SIG-M5 (cell line): ENCODE measurements at regions not wholly inside any gene's neighbourhood (a gene's known extent, or its start where the extent isn't known, plus 50 kb on each side); places are given as distances from the start of the nearest gene placed in this dataset.
A peak's percentile ranks its signal among the peaks of the same experiment; 100 is the strongest.

Experiments
- DNase-seq: peaks from one replicate; lab custom pipeline; 2025; lab: John Stamatoyannopoulos, UW

DNA sequence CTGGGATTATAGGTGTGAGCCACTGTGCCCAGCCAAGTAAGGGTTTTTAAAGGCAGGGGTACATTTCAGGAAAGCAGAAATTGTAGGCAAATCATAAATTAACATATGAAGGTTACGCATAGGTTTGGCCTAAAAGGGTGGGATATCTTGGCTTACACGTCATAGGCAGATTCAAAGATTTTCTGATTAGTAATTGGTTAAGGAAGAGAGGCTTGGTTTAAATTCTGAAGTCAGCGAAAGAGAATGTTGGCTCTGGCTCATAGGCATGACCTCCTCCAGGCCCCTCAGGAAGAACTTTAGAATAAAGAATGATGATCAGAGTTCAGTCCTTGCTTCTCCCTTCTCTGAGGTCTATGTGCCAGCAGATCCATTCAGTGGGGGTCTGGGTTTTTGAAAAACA is 124.8 kb upstream of the RBBP6 start:
- DNase-seq: no peak

DNA sequence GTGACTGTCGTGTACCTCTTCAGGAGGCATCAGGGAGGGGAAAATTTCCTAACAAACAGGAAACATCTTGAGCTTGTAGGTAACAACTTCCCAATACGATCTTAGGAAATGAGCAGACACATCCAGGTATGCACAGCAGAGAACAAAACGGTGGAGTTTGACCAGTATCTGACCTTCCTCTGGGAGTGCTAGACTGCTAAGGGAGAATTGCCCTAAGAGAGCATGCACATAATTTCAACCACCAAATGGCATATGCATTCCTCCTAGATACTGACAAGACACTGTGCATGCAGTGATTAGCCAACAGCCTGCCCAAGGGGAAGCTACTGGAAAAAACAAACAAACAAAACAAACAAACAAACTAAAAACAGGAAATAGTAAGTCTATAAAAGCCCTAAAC is 120.6 kb upstream of the RBBP6 start:
- DNase-seq: no peak

DNA sequence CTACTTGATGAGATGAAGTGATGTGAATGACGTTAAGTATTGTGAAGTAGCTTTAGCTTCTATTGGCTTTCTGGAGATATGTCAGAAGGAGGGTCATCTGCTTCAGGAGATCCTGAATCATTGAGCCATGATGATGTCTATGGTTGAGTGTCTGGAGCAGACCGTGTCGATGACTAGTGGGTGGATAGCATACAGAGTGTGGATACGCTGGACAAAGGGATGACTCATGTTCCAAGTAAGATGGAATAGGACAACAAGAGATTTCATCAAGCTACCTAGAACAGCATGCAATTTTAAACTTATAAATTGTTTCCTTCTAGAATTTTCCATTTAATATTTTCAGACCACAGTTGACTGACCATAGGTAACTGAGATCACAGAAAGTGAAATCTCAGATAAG is 116.1 kb upstream of the RBBP6 start:
- no peak for DNase-seq

DNA sequence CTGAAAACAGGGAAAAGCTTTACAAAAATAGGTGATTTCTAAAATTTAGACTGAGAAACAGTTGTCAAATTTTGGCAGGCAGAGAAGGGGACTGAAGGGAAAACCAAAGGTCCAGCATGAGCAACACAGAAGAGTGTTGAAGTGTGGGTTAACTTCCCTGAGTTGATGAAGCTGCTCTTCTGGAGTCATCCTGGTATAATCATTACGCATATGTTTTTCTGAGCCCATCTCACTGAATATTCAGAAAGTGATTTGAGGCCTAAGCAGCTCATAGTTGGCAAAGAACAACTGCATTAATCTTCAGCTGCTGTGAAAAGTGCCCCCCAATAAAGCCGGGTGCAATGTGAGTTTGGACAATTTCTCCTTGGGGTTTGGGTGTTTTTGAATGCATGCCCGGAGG is 115.0 kb upstream of the RBBP6 start:
- no peak for DNase-seq

DNA sequence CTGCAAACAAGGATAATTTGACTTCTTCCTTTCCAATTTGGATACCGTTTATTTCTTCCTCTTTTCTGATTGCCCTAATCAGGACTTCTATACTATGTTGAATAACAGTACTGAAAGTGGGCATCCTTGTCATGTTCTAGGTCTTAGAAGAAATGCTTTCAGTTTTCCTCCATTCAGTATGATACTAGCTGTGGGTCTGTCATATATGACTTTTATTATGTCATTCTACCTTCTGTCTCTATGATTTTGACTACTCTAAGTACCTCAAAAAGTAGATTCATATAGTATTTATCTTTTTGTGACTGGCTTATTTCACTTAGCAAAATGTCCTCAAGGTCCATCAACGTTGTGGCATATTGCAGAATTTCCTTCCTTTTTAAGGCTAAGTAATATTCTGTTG is 111.5 kb upstream of the RBBP6 start:
- DNase-seq: no peak

DNA sequence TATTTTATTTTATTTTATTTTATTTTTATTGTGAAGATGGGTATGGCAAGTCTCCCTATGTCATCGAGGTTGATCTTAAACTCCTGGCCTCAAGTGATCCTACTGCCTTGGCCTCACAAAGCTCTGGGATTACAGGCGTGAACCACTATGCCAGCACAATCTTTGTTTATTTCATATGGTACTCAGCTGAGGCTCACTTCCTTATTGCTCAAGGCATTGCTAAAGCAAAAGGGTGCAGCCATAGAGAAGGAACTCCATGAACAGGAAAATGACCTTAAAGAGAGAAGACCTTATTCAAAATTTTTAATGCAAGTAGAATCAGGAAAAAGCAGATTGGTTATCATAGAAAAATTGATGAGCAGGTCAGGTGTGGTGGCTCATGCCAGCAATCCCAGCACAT is 110.6 kb upstream of the RBBP6 start:
- no peak for DNase-seq

DNA sequence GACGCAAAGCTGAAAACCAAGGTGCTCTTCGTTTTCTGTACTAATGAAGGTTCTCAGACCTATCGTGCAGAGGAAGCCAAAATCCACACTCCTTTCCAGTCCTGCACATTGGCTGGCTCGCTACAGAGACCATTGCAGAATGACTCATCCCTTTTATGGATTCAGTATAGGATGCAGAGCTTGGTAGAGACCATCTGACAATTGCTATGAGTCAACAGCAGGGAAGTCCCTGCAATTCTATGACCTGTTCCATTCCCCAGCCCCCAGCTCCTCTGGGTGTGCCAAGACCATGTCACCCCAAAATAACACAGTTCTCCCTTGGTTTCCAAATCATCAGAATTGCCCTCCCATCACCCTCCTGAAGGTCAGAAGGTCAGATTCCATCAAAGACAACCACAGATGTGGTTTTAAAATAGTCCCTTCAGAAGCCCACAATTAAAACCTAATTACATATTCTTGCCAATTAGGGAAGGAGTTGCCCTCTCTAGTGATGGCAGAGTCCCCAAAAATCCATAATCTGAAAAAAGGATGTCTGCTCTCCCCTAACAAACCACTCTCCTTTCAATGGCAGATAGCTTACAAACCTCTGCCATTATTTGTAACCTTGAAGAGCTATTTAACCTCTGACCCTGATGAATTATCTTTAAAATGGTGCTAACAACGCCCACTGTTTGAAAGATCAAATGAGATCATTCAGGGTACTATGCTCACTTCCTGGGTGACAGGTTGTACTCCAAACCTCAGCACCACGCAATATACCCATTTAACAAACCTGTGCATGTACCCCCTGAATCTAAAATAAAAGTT is 108.2 kb upstream of the RBBP6 start:
- no peak for DNase-seq

DNA sequence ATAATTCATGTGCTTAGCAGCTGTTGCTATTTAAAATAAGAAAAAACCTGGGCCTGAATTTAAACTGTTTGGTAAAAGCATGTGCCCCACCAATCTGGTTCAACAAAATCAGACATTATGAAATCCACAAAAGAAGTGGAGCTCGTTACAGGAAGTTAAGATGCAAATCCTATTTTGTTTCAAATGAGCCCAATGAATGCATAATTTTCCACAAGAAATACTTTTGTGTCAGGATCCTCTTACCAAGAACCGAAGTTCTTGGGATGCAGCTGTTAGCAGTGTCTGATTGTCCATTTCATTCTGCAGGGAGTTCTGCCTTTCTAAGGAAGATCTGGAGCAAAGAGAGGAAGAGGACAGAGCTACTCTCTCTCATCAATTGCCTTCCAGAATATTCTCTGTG is 105.7 kb upstream of the RBBP6 start:
- no peak for DNase-seq

DNA sequence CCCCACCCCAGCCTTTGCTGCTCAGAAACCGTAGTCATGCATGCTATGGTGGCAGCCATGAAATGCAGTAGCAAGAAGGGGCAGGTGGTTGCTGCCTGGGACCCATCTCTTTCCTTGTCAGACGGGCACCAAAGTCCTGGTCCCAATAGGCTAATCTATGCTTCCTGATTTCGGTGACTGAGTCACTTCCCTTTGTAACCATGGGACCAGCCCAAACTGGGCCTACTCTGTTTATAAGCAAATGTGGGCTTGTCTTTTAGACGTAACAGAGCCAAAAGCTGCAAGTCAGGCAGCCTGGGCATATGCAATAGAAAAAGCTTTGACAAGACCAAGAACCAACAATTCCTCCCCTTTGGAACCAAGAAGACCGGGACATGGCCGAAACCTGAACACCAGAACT is 99.1 kb upstream of the RBBP6 start:
- peak; percentile 7 for DNase-seq

DNA sequence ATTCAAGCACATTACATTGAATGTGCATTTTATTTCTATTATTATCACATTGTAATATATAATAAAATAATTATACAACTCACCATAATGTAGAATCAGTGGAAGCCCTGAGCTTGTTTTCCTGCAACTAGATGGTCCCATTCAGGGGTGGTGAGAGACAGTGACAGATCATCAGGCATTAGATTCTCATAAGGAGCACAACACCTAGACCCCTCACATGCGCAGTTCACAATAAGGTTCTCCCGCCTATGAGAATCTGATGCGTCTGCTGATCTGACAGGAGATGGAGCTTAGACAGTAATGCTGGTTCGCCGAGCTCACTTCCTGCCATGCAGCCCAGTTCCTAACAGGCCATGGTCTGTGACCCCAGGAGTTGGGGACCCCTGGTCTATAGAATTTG is 96.7 kb upstream of the RBBP6 start:
- DNase-seq: no peak

DNA sequence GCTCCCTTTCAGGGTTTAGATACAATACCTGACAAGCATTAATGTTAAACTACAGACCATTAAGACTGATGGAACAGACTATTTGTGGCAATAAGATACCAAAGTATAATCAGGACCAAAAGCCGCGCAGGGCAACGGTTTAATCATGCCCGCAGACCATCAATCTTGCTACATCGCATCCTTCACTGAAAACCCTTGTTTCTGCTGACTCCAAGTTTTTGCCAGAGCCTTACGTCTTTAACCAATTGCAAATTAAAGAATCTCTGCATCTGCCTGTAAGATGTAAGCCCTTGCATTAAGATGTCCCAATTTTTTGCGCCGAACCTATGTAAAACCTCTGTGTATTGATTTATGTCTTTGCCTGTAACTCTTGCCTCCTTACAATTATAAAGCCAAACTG is 94.2 kb upstream of the RBBP6 start:
- no peak for DNase-seq

DNA sequence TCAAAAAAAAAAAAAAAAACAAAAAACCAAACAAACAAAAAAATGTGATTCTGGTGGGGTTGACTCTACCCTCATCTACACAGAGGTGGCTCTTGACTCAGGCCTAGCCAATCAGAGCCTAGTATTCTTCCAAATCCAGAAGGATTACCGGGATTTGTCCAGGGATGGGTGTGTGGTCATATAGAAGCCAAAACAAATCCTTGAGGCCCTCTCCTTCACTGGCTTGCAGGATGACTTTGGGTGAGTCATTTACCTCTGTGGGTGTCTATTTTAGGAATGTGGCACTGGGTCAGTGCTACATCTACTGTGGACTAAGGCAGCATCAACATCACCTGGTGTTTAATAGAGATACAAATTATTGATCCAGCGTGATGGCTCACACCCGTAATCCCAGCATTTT is 93.2 kb upstream of the RBBP6 start:
- DNase-seq: no peak

DNA sequence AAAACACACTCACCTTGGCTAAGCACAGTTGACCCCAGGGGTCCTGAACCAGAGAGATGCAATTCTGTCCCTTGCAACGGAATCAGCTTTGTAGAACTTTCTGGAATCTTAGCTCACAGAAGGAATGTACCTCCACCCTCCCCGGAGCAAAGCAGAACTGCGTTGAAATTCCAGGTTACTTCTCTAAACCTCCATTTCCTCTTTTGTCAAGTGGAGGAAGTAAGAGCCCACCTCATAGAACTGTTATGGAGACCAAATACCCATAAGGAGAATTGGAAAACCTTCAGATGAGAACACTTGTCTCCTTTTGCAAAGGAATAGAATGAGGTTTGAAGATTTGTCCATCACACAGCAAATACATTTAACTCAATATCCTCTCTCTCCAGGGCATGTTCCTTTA is 86.6 kb upstream of the RBBP6 start:
- no peak for DNase-seq

DNA sequence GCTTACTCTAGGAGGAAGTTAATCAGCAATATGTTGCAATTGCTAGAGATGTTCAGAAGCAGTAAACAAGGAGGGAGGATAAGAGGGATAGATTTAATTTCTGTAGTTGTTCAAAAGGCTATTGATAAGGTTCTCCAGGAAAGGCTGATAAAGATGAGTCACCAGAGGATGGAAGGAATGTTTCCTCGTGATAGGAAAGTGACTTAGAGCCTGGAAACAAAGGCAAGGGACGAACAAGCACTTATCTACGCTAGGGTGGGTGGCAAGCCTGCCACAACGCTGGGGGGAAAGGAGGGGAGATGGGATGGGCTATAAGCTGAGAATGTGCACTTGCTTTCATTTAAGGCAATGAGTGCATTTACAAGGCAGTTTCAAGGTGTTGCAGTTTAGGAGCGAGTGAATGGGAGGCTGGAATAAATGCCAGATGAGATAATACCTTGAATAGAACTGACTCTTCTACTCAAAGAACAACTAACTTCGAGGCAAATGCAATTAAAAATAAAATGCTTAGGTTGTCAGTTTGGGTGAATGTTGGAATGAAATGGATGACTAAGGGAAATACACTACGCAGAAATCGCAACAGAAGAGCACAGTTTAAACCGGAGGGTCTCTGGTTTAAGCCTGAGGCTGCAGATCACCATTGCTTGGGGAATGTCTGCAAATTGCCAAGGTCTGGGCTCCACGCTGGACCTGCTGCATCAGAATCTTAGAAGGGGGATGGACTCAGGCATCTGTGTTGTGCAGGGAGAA is 76.0 kb upstream of the RBBP6 start:
- no peak for DNase-seq

DNA sequence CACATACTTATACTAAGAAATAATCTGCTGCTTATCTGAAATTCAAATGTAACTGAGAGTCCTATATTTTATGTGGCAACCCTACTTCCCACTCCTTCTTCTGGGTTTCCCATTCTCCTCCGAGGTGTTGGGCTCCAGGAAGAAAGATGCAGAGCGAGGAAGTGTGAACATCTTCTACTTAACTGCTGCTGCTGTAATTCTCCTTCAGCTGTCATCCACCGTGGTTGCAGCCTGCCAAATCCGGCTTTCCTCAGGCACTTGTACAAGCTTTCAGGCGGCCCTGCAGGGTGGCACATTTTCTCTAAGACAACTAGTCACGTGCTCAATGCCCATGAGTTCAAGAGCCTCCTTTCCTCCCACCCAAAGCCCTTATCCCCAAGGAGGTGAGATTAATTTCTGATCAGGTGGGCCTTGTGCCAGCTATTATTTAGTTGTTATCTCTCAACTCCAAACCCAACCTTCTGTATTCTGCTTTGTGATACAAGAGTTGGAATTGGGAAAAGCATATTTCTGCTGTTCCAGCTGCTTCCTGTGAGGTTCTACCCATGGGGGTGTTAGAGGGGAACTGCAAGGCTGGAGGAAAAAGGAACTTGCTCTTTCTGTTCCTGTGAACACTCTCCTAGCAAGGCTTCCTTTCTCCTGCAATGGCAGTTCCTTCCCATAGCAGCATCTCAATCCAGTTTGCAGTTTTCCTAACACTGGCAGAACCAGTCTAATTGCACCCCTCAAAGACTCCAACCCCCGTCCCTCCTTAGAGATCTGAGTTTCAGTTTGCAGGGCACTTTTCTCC is 67.6 kb upstream of the RBBP6 start:
- DNase-seq: no peak

DNA sequence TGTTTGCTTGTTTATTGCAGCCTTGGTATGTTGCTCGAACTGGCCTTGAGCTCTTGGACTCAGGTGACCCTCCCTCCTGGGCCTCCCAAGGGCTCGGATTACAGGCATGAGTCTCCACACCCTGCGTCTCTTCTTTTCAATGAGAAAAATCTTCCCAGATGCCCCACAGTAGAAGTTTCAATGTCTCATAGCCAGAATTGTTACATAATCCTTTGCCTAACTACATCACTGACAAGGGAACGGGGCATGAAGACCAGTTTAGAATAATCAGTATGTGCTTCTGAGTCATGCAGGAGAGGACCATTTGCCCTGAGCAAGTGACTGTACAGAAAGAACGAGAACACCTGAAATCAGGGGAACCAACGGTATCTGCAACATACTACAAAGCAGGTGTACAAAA is 61.9 kb upstream of the RBBP6 start:
- no peak for DNase-seq

DNA sequence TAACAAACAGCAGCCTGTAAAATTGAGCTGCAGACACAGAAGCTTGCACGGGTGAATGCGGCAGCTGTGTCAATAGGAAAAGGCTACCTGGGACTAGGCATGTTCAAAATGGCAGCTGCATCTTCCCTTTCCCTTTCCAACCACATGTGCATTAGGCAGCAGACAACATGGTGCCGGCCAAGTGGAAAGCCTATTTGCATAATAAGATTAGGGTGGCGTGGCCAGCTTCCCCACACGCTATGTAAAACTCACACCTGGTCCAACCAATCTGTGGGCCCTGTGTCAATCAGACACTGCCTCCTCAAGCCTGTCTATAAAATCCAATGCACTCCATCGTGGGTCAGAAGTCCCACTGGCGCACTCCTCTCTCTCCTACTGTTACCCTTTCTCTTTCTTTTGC is 61.0 kb upstream of the RBBP6 start:
- DNase-seq: no peak

DNA sequence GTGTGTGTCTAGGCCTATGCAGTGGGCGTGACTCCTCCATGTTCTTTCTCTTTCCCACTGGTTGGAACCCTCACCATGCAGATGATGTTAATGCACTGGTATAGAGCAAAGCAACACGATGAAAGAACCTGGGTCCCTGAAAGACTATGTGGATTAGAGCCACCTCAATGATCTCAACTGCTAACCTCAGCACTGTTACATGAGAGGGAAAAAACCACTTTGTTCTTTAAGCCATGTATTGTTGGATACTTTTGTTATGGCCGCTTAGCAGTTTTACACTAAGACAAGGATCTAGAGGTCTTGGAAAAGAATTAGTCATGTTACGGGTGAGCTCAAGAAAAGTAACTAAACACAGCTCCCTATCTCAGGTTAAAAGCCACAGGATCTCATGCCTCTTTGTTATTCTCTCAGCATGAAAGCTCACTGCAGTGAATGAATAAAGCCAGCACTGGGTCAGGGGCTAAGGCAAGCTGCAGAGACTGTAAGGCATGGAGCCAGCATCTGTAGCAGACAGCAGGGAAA is 56.6 kb upstream of the RBBP6 start:
- no peak for DNase-seq

DNA sequence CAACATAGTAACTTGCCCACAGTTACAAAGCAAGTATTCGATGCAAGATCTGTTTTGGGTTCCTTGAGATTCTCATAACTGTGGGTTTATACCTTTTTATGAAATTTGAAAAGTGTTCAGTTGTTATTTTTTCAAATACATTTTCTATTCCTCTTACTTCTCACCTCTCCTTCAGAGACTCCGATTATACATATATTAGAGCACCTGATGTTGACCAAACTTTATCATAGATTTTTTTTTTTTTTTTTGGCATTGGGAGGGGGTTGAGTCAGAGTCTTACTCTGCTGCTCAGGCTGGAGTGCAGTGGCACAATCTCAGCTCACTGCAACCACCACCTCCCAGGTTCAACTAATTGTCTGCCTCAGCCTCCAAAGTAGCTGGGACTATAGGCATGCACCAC is 51.3 kb upstream of the RBBP6 start:
- DNase-seq: no peak
